ENCODE measurements at regions not wholly inside any gene's neighbourhood (a gene's known extent, or its start where the extent isn't known, plus 50 kb on each side); places are given as distances from the start of the nearest gene placed in this dataset.

DNA sequence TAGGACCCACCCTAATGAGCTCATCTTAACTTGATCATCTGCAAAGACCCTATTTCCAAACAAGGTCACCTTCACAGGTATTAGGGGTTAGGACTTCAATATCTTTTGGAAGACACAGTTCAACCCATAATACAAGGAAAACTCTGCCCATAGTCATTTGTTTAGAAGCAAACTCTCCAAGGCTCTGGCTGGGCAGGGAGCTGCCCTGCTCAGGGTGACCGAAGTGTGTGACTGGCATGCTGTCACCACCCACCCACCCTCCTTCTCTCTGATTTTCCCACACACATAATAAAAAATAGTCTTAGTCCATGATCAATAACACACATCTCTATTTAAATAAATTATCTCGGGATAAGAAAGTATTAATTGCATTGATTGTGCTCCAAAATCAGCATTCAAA, 161.1 kb downstream of the KCTD15 start:
- H3K9me3 ChIP-seq, result no peaks in the 10 kb centered on the region
- 18% methylated on average over 2 of the region's 2 CpGs for WGBS (ENCODE audit: low lambda C conversion rate)
- TF ChIP-seq EZH2phosphoT487 (IDR thresholded peaks at IDR 0.05; ENCODE audit: borderline replicate concordance, low read depth), result no peak
- no peak for TF ChIP-seq TAF1 (IDR thresholded peaks at IDR 0.05; ENCODE audit: borderline replicate concordance, low read depth, low read length)
- TF ChIP-seq TCF12 (IDR thresholded peaks at IDR 0.05), result no peak
- TF ChIP-seq GABPA (IDR thresholded peaks at IDR 0.05; ENCODE audit: low read depth), result no peak
- no peak for TF ChIP-seq FOSL2 (IDR thresholded peaks at IDR 0.05; ENCODE audit: borderline replicate concordance, low read depth)
- TF ChIP-seq RCOR1 (IDR thresholded peaks at IDR 0.05; ENCODE audit: low read length), result no peak
- no peak for TF ChIP-seq NFIC (IDR thresholded peaks at IDR 0.05; ENCODE audit: borderline replicate concordance)
- TF ChIP-seq, protein P1, sequence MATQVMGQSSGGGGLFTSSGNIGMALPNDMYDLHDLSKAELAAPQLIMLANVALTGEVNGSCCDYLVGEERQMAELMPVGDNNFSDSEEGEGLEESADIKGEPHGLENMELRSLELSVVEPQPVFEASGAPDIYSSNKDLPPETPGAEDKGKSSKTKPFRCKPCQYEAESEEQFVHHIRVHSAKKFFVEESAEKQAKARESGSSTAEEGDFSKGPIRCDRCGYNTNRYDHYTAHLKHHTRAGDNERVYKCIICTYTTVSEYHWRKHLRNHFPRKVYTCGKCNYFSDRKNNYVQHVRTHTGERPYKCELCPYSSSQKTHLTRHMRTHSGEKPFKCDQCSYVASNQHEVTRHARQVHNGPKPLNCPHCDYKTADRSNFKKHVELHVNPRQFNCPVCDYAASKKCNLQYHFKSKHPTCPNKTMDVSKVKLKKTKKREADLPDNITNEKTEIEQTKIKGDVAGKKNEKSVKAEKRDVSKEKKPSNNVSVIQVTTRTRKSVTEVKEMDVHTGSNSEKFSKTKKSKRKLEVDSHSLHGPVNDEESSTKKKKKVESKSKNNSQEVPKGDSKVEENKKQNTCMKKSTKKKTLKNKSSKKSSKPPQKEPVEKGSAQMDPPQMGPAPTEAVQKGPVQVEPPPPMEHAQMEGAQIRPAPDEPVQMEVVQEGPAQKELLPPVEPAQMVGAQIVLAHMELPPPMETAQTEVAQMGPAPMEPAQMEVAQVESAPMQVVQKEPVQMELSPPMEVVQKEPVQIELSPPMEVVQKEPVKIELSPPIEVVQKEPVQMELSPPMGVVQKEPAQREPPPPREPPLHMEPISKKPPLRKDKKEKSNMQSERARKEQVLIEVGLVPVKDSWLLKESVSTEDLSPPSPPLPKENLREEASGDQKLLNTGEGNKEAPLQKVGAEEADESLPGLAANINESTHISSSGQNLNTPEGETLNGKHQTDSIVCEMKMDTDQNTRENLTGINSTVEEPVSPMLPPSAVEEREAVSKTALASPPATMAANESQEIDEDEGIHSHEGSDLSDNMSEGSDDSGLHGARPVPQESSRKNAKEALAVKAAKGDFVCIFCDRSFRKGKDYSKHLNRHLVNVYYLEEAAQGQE (IDR thresholded peaks at IDR 0.05; ENCODE audit: low read depth, low read length), result no peak
- TF ChIP-seq, protein P2, sequence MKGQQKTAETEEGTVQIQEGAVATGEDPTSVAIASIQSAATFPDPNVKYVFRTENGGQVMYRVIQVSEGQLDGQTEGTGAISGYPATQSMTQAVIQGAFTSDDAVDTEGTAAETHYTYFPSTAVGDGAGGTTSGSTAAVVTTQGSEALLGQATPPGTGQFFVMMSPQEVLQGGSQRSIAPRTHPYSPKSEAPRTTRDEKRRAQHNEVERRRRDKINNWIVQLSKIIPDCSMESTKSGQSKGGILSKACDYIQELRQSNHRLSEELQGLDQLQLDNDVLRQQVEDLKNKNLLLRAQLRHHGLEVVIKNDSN (IDR thresholded peaks at IDR 0.05; ENCODE audit: borderline replicate concordance, low read depth), result no peak
- TF ChIP-seq NRF1 (IDR thresholded peaks at IDR 0.05; ENCODE audit: low read depth, low read length), result no peak
- TF ChIP-seq TEAD4 (IDR thresholded peaks at IDR 0.05; ENCODE audit: borderline replicate concordance, insufficient read depth), result no peak
- TF ChIP-seq, protein P3, sequence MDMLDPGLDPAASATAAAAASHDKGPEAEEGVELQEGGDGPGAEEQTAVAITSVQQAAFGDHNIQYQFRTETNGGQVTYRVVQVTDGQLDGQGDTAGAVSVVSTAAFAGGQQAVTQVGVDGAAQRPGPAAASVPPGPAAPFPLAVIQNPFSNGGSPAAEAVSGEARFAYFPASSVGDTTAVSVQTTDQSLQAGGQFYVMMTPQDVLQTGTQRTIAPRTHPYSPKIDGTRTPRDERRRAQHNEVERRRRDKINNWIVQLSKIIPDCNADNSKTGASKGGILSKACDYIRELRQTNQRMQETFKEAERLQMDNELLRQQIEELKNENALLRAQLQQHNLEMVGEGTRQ (IDR thresholded peaks at IDR 0.05; ENCODE audit: borderline replicate concordance, low read depth, low read length), result no peak
- TF ChIP-seq FOXM1 (IDR thresholded peaks at IDR 0.05; ENCODE audit: low read depth), result no peak
- TF ChIP-seq FOXJ3 (CRISPR knock-in tag; IDR thresholded peaks at IDR 0.05), result no peak
- no peak for TF ChIP-seq JUND (IDR thresholded peaks at IDR 0.05)
- no peak for TF ChIP-seq MXI1 (IDR thresholded peaks at IDR 0.05; ENCODE audit: low read depth, low read length)
- TF ChIP-seq, protein P4, sequence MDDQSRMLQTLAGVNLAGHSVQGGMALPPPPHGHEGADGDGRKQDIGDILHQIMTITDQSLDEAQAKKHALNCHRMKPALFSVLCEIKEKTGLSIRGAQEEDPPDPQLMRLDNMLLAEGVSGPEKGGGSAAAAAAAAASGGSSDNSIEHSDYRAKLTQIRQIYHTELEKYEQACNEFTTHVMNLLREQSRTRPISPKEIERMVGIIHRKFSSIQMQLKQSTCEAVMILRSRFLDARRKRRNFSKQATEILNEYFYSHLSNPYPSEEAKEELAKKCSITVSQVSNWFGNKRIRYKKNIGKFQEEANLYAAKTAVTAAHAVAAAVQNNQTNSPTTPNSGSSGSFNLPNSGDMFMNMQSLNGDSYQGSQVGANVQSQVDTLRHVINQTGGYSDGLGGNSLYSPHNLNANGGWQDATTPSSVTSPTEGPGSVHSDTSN (IDR thresholded peaks at IDR 0.05), result no peak
- no peak for DNase-seq
- no peaks in the 10 kb centered on the region for H3K36me3 ChIP-seq (replicated peaks in 1 of 2; ENCODE audit: control insufficient read depth in 1 of 2, insufficient read depth in 2 of 2, low read length in 1 of 2)
- no peak overlapping the region for H3K4me3 ChIP-seq (ENCODE audit: low read depth in 2 of 2, low read length in 1 of 2)
- no peaks in the 10 kb centered on the region for H4K20me1 ChIP-seq (ENCODE audit: insufficient read depth)
- CTCF ChIA-PET, result no interaction called here
- no peaks in the 10 kb centered on the region for H3K27me3 ChIP-seq (ENCODE audit: insufficient read depth)
- H3K4me1 ChIP-seq (ENCODE audit: control insufficient read depth in 1 of 2, insufficient read depth in 2 of 2, low read depth in 1 of 2, low read length in 1 of 2), result no peaks in the 10 kb centered on the region
- POLR2A ChIA-PET, result no interaction called here
- no peaks in the 10 kb centered on the region for H3F3A ChIP-seq (replicated peaks; ENCODE audit: insufficient read depth)
- H3K4me2 ChIP-seq, result no peak overlapping the region
- H3K79me2 ChIP-seq (ENCODE audit: insufficient read depth), result no peaks in the 10 kb centered on the region
- H3K27ac ChIP-seq (ENCODE audit: low read depth in 2 of 2, low read length in 1 of 2), result no peak overlapping the region
- no peak overlapping the region for H2AFZ ChIP-seq (ENCODE audit: low read depth)
- H3K9ac ChIP-seq, result no peak overlapping the region
- H3K9me2 ChIP-seq, result no peaks in the 10 kb centered on the region

Data from SK-N-SH (cell line).